Stimulated activated CD4-positive, alpha-beta T cell treated with anti-CD3 and anti-CD28 coated beads, TNF-alpha, amount 100 ng/mL, for 24 hours (primary cell): ENCODE measurements at regions not wholly inside any gene's neighbourhood (a gene's known extent, or its start where the extent isn't known, plus 50 kb on each side); places are given as distances from the start of the nearest gene placed in this dataset.

ENCODE experiments used
- DNase-seq, 3 experiments: peaks; one replicate each; pipeline ENCODE4 v3.0.0-alpha.2; 2020; ENCODE audit warnings: low read depth in 3 of 3

DNA sequence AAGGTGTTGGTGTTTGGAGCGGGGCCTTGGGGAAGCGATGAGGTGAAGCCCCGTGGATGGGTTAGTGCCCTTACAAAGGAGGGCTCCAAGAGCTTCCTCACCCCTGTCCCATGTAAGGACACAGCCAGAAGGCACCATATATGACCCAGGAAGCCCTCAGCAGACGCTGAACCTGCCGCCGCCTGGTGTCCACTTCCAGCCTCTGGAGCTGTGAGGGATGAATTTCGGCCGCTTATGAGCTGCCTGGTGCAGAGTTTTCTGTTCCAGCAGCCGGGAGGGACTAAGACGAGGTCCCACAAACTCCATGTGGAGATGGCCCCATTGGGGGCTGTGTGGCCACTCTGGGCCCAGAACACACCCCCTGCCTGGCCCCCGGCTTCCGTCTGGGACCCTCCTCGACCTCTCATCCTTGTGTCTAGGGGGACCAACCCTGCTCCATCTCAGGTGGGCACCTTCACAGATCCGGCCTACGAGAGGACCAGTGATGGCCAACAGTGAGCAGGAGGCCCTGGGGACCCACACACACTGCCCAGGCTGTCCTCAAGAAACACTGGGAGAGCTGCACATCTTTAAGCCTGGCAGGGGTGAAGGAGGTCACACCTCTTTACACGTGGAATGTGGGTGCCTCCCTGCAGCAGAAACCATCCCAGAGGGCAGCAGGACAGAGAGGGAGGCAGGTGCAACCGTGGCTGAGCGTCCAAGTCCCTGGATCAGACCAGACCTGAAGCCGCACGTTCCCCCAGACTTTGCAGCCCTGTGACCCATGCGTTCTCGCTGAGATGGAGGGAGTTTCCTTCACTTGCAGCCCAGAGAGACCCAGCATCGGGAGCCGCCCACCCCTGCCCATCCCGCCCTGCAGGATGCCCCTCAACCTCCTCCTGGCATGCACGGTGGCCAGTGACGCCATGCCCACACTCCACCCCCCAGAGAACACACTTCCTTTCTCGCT is 96.1 kb downstream of the PDGFA start:
- DNase-seq = no peak

DNA sequence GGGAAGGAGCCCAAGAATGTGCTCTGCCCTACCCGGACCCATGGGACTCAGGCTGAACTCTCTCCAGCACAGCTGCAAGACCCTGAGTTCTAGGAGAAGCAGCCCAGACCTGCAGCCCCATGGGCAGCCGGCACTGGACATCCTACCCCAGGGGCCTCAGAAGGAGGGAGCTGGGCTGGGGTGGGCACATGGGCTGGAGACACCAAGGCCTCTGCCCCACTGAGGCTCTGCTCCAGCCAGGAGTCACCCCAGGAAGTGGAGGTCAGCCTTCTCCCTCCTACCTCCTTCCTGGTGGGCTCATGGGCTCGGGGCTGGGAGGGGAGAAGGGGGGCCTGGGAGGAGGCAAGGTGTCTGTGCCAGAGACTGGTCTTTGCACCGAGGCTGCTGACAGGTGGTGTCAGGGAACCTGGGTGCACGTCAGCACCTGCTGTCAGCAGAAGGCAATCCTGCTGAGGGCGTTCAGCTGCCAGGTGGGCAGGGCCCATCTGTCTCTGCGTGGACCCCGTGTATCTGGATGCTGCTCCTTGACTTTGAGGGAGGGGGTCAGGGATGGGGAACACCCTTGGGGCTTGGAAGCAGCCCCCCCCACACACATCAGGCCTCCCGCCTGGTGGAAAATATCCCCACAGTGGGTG is 95.2 kb downstream of the PDGFA start:
- no peak for DNase-seq

DNA sequence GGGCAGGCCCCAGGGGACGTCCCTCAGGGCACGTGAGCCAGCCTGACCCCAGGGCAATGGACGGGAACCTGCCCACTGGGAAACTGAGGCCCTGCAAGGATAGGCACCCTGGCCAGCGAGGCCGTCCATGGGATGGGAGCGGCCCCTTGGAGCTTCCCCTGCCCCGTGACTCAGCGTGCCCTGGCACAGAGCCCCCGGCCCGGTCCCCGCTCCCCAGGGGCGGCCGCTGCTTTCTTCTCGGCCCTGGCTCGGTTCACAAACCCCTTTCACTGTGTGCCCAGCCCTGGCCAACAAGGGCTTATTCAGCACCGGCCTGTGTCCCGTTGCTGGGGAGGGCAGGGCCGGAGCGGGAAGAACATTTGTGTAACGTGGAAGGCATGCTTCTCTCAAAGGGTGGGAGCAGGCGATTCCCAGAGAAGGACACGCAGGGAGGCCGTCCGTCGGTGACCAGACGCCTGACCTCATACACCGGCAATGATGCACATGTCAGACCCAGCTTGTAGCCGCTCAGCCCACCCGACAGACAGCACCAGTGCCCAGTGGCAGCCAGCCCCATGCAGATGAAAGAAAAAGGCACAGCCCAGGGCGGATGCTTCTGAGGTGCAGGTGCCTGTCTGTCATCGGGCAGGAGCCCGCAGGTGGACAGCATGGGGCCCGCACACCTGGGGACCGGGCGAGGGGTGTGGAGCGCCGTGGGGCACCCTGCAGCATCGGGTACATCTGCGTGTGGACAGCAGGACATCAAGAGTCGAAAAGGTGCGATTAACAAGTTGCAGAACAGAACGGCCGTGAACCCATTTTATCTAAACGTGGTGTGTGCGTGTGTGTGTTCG is 94.5 kb downstream of the PDGFA start:
- no peak for DNase-seq

DNA sequence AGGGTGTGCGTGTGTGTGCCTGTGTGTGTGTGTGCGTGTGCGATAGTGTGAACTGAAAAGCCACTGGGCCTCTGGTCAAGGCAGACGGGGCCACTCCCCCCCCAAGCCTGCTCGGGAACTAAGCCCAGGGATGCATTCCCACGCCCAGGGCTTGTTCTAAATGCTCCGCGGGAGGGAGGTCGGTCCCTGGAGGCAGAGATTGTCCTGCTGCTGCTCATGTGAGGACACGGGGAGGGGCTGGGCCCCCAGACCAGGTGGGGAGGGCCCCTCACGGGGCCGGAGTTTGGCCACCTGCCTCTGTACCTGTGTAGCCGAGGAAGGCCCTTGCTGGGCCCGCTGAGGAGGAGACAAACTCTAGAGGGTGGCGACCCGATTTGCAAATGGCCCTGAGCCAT is 93.9 kb downstream of the PDGFA start:
- DNase-seq = no peak

DNA sequence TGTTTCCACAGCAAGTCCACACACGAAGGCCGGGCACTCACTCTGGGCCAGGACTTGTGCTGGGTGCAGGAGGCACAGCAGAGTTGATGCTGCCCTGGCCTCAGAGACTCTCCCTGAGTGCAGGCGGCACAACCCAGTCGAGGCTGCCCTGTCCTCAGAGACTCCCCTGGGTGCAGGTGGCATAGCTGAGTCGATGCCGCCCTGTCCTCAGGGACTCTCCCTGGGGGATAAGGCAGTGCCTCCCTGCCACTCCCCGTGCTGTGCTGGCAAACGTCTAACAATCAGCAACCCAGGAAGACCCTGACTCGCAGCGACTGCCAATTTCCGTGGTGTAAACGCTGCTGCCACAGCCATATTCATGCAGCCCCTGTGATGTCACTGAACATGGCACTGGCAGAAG is 93.1 kb downstream of the PDGFA start:
- no peak for DNase-seq

DNA sequence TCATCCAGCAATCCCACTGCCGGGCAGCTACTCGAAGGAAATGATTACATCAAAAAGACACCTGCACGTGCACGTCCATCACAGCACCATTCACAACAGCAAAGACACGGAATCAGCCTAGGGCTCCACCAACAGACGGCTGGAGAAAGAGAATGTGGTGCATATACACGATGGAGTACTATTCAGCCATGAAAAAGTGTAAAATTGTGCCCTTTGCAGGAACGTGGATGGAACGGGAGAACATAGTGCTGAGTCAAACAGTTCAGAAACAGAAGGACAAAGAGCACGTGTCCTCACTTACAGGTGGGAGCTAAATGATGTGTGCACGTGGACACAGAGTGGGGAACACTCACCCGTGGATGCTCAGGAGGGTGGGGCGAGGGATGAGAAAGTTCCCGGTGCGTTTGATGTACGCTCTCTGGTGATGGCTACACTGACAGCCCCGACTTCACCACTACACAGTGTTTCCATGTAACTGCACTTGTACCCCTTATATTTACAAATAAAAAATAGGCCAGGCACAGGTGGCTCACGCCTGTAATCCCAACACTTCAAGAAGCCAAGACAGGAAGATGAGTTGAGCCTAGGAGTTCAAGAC is 92.0 kb downstream of the PDGFA start:
- DNase-seq = no peak

DNA sequence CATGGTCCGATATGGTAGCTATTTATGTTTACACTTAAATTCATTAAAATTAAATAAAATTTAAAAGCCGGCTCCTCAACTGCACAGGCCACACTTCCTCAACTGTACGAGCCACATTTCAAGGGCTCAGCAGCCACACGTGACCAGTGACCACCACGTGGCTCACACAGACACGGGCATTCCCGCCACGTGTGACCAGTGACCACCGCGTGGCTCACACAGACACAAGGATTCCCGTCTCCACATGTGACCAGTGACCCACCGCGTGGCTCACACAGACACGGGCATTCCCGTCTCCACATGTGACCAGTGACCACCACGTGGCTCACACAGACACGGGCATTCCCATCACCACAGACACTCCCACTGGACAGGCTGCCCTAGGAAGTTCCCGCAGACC is 91.3 kb downstream of the PDGFA start:
- DNase-seq = no peak

DNA sequence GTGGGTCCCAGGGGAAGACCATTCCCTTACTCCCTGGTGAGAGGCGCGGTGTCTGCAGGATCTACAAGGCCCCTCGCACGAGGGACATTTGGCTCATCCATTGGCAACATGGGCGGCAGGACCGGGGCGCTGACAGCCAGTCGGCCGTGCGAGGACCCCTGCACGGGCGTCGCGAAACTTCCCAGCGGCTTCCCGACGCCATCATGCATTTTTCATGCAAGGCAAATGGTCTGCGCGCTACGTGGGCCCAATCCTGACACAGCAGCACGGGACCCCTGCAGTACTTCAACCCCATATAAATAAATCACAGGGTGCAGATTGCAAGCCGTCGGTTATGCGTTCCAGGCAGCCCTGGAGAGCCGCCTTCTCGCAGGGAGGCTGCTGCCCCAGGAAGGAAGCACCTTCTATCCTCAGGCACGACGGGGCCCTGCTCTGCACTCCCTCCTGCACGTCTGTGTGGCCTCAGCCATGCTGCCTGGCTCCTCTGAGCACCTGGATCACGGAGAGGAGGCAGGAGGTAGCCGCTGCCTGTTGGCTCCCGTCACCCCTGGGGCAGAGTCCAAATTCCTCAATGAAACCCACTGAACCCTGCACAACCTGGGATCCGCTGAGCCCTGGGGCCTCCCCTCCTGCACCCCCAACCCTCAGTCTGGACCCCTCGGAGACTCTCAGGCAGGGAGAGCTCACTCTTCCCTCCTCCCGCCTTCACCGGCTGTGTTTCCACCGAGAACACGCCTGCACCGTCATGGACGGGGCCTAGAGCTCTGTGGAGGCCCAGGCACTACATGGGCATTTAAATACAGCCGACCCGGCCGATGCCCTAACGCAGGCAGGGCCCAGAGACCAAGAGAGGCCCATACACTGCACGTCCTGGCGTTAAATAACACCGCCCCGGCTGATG is 90.5 kb downstream of the PDGFA start:
- DNase-seq = no peak

DNA sequence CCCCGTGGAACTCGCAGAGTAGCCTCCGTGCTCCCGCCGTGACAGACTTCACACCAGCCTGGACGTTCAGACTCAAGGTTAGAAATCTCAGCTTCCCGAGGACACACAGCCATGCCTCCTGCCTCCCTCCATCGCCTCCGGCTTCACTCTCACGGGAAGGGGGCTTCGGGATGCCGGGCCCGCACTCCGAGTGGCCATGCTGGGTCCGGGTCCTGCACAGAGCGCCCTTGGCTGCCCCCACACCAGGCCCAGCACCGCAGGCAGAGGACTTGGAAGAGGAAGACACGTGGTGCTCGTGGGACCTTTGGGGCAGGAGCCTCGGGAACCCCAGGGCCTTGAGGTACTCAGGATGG is 89.8 kb downstream of the PDGFA start:
- no peak for DNase-seq

DNA sequence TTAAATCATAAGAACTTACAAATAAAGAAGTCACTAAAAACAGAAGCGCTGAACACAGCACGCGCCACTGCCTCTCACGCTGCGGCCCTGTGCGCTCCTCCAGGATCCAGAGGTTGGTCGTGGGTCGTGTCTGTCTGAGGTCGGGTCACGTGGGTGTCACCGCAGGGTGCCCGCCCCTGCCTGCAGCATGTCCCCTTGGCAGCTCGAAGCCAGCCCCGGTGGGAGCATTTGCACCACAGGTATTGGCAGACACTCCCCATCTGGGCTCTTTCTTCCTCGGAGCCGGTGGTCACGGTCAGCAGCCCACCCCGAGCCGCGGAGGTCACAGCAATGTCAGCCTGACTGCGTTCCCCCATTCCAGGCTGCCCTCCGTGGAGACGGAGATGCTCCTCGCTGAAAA is 88.6 kb downstream of the PDGFA start:
- DNase-seq = no peak

DNA sequence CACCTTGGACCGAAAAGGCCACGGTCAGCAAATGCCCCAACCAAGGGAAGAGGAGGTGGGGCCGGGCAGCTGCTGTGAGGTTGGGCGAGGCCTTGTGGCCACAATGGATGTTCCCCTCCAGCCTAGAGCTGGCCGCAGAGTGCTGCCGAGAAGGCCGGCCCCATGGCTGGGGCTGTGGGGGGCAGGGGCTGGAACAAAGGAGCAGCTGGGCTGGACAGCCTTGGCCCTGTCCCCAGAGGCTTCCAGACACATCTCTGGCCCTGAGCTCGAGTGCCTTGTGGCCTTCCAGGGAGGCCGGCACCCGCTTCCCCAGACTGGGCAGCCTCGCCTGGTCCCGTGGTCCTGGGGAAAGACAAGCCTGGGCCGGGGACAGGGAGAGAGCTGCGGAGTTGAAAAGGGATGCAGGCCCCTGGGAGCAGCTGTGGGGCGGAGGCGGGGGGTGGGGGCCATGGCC is 88.0 kb downstream of the PDGFA start:
- DNase-seq = no peak

DNA sequence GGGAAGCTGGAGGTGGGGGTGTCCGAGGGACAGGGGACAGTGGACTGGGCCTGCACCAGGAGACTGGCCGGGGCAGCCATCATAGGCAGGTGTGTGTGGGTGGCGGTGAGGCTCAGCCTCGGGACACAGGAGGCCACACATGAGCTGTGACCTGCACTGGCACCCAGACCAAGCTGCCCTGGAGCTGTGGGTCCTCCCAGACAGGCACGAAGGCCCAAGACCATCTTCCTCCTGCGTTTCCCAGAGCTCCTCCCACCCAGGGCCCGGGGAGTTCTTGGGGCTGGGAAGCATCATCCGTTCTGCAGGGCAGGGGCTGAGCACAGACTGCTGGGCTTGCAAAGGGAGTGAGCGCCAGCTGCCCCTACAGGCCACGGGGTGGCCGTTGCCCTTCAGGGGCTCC is 87.4 kb downstream of the PDGFA start:
- no peak for DNase-seq

DNA sequence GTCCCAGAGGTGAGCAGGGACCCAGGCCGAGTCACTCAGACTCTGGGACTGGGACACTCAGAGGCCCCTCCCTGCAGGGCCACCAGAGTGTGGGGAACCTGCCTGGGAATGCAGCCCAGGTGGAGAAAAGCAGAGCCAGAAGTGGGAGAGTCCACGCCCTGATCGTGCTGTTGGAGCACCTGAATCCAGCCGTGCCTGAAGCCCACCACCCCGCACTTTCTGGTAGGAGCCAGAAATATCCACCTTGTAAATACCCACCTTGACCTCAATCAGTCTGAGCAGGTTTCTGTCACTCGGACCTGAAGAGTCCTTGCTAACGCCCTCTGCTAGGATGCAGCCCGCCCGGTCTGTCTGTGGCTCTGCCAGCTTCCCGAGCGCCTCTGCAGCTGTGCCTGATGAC is 86.7 kb downstream of the PDGFA start:
- DNase-seq = no peak

DNA sequence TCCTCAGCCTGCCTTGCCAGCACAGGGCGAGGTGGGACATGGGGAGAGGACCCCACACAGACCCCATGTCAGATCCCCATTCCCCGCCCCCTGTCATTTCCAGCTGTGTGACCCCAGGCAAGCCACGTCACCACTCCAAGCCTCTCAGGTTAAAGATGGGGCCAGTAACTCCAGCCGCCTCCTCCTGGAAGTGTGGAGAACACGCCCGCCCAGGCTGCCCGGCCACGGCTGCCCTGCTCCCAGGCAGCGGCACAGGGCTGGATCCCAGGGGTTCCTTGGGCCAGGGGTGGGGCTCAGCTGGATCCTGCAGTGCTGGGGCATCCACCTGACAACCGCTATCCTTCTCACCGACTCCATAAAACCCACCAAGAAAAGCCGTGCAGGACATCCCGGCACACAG is 86.1 kb downstream of the PDGFA start:
- no peak for DNase-seq

DNA sequence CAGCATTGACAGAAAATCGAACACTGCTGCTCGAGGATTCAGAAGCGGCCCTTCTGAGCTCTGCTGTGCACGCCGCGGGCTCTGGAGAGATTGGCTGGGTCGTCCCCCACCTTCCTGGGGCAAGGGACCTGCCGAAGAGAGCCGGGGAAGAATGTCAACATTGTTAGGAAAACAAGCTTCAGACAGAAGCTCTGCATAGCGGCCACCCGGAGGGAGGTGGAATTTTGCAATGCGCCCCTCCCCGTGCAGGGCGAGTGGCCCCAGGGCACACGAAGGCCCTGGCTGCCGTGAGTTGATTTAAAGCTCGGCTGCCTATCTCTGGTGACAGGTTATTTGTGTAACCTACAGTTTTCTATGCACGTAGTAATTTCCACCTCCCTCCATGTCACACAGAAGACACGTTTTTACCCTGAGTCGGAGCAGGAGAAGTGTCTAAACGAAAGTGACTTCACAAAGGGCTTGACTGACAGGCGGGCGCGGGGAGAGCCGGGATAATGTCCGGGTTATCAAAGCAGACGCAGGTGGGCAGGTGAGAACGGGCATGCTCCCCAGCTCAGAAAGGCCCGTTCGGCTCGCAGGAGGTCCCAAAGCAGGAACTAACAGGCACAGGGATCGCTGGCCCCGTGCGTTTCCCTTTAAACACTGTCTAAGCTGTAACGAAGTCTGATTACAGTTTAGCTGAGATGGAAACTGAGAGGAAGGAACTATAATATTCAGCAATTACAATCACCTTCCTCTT is 84.6 kb downstream of the PDGFA start:
- DNase-seq = no peak

DNA sequence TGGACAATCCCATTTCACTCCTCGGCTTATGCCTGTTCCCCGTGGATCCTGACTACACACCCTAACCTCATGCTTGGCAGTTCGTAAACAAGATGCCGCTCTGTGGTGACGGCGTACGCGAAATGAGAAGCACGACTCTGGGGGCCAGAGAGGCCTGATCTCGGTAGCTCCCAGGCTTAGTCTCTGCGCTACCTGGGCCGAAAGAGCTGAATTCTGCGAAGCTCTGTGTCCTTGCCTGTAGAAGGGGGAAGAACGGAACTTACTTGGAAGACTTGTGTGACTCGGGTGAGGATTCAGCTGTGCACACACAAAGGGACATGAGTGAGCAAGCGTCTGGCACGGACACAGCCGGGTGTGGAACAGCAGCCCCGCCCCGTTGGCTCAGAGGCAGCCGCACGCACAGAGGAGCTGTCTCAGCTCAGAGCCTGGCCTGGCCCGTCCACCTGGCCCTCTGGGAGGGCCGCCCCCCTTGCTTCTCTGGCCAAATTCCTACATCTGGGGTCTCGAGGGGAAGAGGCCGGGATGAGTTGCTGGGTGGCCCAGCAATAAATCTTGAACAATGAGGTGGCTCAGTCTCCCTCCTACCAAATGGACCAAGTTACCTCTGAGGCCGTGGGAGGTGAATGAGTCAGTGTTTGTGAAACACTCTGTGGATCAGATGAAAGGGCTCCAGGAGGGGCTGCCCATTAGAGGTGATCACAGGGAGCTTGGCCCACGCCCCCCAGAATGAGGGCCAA is 83.8 kb downstream of the PDGFA start:
- DNase-seq = peak in 1 of 3 experiments; percentile 9

DNA sequence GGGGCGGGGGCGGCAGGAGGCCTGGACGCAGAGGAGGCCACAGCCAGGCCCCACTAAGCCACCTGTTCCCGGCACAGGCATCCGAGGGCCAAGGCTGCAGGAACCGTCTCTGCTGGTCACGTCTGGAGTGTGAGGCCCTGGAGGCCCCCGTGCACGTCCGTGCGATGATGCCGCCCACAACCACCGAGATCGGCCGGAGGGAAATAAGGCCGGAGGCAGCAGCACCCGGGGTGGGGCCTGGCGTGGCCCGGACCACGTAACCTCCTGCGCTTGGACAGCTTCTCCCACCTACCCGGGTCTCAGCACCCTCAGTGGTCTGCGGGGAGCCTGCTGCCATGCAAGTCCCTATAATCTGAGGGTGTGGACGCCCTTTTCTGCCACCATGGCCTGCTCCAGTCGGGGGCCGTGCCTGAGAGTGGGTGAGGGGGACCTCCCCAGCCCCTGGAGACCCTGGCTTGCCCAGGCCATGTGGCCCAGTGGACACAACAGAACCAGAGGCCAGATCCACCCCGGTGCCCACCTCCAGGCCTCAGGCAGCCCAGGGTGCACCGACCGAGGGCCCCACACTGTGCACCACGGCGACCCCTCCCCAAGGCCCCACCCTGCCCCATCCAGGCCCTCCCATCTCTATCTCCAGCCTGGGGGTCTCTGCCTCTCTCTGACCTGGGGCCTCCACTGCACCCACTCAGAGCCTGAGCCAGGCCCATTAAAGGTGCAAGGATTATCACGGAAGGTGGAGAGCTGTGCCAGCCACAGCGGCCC is 83.1 kb downstream of the PDGFA start:
- no peak for DNase-seq

DNA sequence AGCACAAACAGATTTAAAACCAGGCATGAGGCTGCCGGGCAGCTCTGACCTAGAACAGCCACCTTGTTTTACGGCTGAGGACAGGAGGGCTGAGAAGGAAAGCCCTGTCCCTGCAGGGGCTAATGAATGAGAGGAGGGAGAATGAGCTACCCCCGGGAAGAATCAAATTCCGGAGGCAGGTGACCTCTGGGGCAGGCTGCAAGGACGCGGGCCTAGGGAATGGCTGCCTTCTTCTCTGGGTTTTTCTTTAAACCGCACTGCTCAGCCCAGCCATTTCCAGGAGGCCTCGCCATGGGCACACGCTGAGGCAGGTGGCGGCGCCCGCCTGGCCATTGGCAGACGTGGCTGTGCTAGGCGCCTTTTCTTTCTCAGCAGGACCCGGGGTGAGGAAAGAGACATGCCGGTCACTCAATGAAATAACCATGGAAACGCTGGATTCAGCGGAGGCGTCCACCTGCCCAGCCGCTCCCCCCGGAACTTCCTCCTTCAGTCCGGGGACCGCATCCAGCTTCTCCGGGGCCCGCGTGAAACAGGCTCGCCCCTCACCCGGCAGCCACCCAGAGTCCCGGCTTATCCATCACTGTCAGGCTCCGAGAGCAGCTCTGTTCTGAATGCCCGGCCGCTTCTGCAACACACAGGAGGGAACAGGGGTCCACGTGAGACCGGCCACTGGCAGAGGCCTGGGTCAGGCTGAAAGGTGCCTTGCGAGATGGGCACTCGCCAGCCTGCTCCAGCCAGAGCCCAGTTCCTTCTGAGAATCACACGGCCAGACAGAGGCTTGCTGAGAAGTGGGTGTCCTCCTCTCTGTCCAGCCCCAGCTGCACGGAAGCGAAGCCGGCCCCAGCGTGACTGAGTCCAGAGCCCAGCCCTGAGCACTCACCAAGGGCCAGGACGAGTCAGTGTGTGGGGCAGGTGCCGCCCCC is 82.1 kb downstream of the PDGFA start:
- no peak for DNase-seq
